ENCODE measurements at regions not wholly inside any gene's neighbourhood (a gene's known extent, or its start where the extent isn't known, plus 50 kb on each side); places are given as distances from the start of the nearest gene placed in this dataset.

DNA sequence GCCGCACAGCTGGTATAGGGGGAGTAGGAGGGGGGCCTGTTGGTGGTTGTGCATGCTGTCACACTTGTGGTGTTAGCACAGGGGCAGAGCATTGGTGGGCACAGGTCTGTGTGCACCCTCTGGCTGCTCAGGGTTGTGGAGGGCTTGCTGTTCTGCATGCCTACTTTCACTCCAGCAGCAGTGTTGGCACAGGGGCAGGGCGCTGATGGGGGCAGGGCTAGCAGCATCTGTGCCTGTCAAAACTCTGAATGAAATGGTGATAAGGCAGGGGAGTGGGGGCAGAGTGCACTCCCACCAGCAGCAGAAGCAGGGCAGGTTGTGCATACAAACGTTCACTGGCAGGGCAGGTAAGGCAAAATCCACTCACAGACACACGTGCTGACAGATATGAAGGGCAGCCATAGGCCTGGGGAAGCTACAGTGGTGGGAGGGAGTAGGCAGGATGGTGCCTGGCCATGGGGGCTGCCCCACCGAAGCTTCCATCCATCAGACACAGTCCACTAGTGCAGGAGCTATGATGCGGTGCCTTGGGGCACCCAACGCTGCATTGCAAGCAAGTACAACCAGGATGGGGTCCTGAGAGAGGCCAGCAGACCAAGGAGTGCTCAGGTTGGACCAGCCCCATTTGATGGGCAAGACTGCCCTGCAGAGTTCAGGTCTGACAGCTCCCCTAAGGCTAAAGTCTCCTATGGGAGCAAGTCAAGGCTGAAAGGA lies 160.7 kb upstream of the SPANXC start:
- Histone ChIP-seq H3K9me3 (ENCODE audit: control insufficient read depth, insufficient read depth, low read depth, low read length) (peaks cover 5% of the 10 kb centered on the region; the same call in 1 of the 2 replicates), H3K4me3 (ENCODE audit: low read depth in 2 of 2, low read length in 2 of 2) (no peak overlapping the region), H3K27me3 (ENCODE audit: control insufficient read depth, insufficient read depth, low read length) (no peaks in the 10 kb centered on the region), H3K27ac (ENCODE audit: low read length) (peak overlapping the region; percentile 46), H3K4me1 (ENCODE audit: control insufficient read depth, insufficient read depth, low read length) (peaks cover 5% of the 10 kb centered on the region; the same call in 1 of the 2 replicates), H3K36me3 (ENCODE audit: control insufficient read depth, insufficient read depth, low read length) (no peaks in the 10 kb centered on the region)
- intact Hi-C loops (cut with micrococcal nuclease; ENCODE audit: unreplicated experiment) (no loop called here), in situ Hi-C loops (cut with HindIII; ENCODE audit: low pct_unique_long_range_greater_than_20kb, low sequenced_read_pairs) (no loop called here)
- ChIA-PET CTCF (no interaction called here), POLR2A (interaction anchor here (0.6 kb wide), 1 partner anchor 89 kb away, joined by 4 read pairs; no protein-coding TSS in a partner anchor)
- no TSS peak for BruUV-seq (replicated peaks)
- DNase-seq (ENCODE audit: low read depth, low spot score) (no peak), ATAC-seq (no peak)
- TF ChIP-seq TCF7L2 (IDR thresholded peaks at IDR 0.05; ENCODE audit: low read depth, low read length) (no peak), SIN3A (IDR thresholded peaks at IDR 0.05; ENCODE audit: borderline replicate concordance, insufficient read depth, low read depth, low read length) (no peak), POLR2AphosphoS5 (IDR thresholded peaks at IDR 0.05; ENCODE audit: low read depth, low read length) (no peak), CTCF (IDR thresholded peaks at IDR 0.05) (no peak), REST (IDR thresholded peaks at IDR 0.05; ENCODE audit: insufficient read depth in 1 of 2, low read depth in 2 of 2, low read length in 1 of 2) (no peak)

- Histone ChIP-seq H3K4me3 (ENCODE audit: low read depth in 2 of 2, low read length in 2 of 2) (no peak overlapping the region), H3K27me3 (ENCODE audit: control insufficient read depth, insufficient read depth, low read length) (no peaks in the 10 kb centered on the region), H3K9me3 (ENCODE audit: control insufficient read depth, insufficient read depth, low read depth, low read length) (peaks cover 2% of the 10 kb centered on the region; the same call in 1 of the 2 replicates), H3K36me3 (ENCODE audit: control insufficient read depth, insufficient read depth, low read length) (no peaks in the 10 kb centered on the region), H3K27ac (ENCODE audit: low read length) (no peak overlapping the region), H3K4me1 (ENCODE audit: control insufficient read depth, insufficient read depth, low read length) (no peaks in the 10 kb centered on the region)
- CTCF ChIA-PET = no interaction called here
- in situ Hi-C loops (cut with HindIII; ENCODE audit: low pct_unique_long_range_greater_than_20kb, low sequenced_read_pairs) = no loop called here
- intact Hi-C loops (cut with micrococcal nuclease; ENCODE audit: unreplicated experiment) = no loop called here
- ATAC-seq (no peak), DNase-seq (ENCODE audit: low read depth, low spot score) (no peak)
- TF ChIP-seq POLR2AphosphoS5 (IDR thresholded peaks at IDR 0.05; ENCODE audit: low read depth, low read length) (no peak), SIN3A (IDR thresholded peaks at IDR 0.05; ENCODE audit: borderline replicate concordance, insufficient read depth, low read depth, low read length) (no peak), CTCF (IDR thresholded peaks at IDR 0.05) (no peak)
- POLR2A ChIA-PET = no interaction called here
- BruUV-seq (replicated peaks) = no TSS peak
Measured at GRCh38 chrX:141396536-141396935, 154.2 kb upstream of the SPANXC start.

All from Panc1 (cell line).